ENCODE measurements at regions not wholly inside any gene's neighbourhood (a gene's known extent, or its start where the extent isn't known, plus 50 kb on each side); places are given as distances from the start of the nearest gene placed in this dataset.

GRCh38 chr2:21328177-21328576 lies 204.4 kb downstream of the TDRD15 start:
- TF ChIP-seq, protein P1, sequence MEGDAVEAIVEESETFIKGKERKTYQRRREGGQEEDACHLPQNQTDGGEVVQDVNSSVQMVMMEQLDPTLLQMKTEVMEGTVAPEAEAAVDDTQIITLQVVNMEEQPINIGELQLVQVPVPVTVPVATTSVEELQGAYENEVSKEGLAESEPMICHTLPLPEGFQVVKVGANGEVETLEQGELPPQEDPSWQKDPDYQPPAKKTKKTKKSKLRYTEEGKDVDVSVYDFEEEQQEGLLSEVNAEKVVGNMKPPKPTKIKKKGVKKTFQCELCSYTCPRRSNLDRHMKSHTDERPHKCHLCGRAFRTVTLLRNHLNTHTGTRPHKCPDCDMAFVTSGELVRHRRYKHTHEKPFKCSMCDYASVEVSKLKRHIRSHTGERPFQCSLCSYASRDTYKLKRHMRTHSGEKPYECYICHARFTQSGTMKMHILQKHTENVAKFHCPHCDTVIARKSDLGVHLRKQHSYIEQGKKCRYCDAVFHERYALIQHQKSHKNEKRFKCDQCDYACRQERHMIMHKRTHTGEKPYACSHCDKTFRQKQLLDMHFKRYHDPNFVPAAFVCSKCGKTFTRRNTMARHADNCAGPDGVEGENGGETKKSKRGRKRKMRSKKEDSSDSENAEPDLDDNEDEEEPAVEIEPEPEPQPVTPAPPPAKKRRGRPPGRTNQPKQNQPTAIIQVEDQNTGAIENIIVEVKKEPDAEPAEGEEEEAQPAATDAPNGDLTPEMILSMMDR (IDR thresholded peaks at IDR 0.05): no peak
- no peak for TF ChIP-seq EP300 (IDR thresholded peaks at IDR 0.05)
- TF ChIP-seq POLR2A (IDR thresholded peaks at IDR 0.05): no peak
- Histone ChIP-seq H3K27me3 (no peaks in the 10 kb centered on the region), H3K4me1 (ENCODE audit: insufficient read depth) (peaks cover 3% of the 10 kb centered on the region), H3K4me3 (no peak overlapping the region), H3K27ac (no peak overlapping the region), H3K9me3 (no peaks in the 10 kb centered on the region), H3K36me3 (no peaks in the 10 kb centered on the region)
- intact Hi-C loops (cut with DNase I): no loop called here
- WGBS, 3 donors: 41 to 44% (median 41%) methylated on average over 4 of the region's 4 CpGs
- no peak for DNase-seq

DNA sequence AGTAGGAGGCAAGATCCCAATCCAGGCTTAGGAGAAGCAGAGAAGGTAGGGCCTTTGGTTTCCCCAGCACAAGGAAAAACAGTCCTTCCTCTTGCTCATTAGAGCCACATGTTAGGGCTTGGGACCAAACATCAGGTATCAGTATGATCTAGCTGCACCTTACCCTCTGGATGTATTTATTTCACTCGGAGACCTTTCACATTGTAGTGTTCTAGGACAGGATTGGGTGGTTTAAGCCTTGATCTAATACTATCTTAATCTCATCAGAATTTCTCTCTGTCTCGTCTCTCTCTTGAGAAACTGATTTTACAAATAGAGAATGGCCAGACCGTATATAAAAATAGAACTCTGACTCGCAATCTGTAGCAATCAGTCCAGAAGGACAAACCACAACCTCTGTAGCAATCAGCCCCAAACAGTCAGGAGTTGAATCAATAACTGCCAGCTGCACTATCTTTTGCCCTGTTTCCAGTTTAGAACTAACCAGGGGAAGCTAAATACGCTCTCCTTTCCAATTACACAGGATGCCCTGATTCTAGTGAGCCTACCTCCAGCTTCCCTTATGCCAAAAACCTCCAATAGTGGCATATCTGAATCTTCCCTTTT lies 207.1 kb downstream of the TDRD15 start:
- Histone ChIP-seq H3K9me3 (no peaks in the 10 kb centered on the region), H3K4me3 (no peak overlapping the region), H3K27me3 (no peaks in the 10 kb centered on the region), H3K36me3 (no peaks in the 10 kb centered on the region), H3K27ac (no peak overlapping the region), H3K4me1 (ENCODE audit: insufficient read depth) (peaks cover 5% of the 10 kb centered on the region)
- TF ChIP-seq EP300 (IDR thresholded peaks at IDR 0.05) (no peak), POLR2A (IDR thresholded peaks at IDR 0.05) (no peak)
- TF ChIP-seq, protein P1 (IDR thresholded peaks at IDR 0.05): no peak
- DNase-seq: no peak
- 86 to 90% (median 88%) methylated on average over 5 of the region's 5 CpGs for WGBS, 3 donors
- intact Hi-C loops (cut with DNase I): no loop called here

DNA sequence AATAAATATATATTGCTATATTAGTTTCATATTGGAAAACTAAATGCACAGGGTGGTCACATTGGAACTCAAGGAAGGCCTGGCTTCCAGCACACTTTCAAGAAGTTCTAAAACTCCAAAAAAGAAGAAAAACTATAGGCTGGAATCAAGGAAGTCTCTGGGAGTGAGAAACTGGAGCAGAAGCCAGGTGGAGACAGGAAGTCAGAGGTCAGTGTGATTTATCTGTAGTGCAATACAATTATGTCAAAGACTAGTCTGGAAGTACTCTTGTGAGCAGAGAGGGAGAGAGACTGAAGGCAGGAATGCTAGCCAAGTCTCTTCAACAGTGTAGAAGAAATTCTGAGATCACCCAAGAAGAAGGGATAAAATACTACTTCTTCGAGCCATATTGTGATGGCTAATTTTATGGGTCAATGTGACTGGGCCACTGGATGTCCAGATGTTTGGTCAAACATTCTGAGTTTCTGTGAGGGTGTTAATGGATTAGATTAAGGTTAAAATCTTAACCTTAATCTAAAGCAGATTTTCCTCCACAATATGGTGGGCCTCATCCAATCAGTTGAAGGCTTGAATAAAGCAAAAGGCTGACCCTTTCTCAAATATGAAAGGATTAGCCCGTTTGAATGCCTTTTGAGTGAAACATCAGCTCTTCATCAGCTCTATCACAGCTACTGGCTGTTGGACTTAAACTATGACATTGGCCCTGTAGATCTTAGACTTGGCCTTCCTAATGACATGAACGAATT lies 208.0 kb downstream of the TDRD15 start:
- peaks cover 5% of the 10 kb centered on the region for H3K4me1 ChIP-seq (ENCODE audit: insufficient read depth)
- H3K4me3 ChIP-seq: no peak overlapping the region
- H3K36me3 ChIP-seq: no peaks in the 10 kb centered on the region
- H3K27ac ChIP-seq: no peak overlapping the region
- no peak for DNase-seq
- no peaks in the 10 kb centered on the region for H3K27me3 ChIP-seq
- TF ChIP-seq POLR2A (IDR thresholded peaks at IDR 0.05): no peak
- TF ChIP-seq, protein P1 (IDR thresholded peaks at IDR 0.05): no peak
- TF ChIP-seq EP300 (IDR thresholded peaks at IDR 0.05): no peak
- WGBS, 3 donors: 68 to 84% (median 84%) methylated on average over 3 of the region's 3 CpGs
- H3K9me3 ChIP-seq: no peaks in the 10 kb centered on the region
- intact Hi-C loops (cut with DNase I): loop anchor here in 1 of 4 donors (2.0 kb wide), 1 partner anchor 37 kb away; no protein-coding TSS in a partner anchor

GRCh38 chr2:21332993-21333625 lies 209.3 kb downstream of the TDRD15 start:
- no peaks in the 10 kb centered on the region for H3K36me3 ChIP-seq
- H3K27me3 ChIP-seq: no peaks in the 10 kb centered on the region
- 19 to 48% (median 28%) methylated on average over 5 of the region's 5 CpGs for WGBS, 3 donors
- no peak overlapping the region for H3K27ac ChIP-seq
- TF ChIP-seq EP300 (IDR thresholded peaks at IDR 0.05): no peak
- TF ChIP-seq POLR2A (IDR thresholded peaks at IDR 0.05): no peak
- TF ChIP-seq, protein P1 (IDR thresholded peaks at IDR 0.05): no peak
- no peaks in the 10 kb centered on the region for H3K9me3 ChIP-seq
- intact Hi-C loops (cut with DNase I): loop anchor here in 1 of 4 donors (2.0 kb wide), 1 partner anchor 36 kb away; no protein-coding TSS in a partner anchor
- H3K4me1 ChIP-seq (ENCODE audit: insufficient read depth): peaks cover 5% of the 10 kb centered on the region
- no peak for DNase-seq
- H3K4me3 ChIP-seq: no peak overlapping the region

All from ovary (tissue), 7 donors.